DMS53 treated with DMSO at 0.1 percent for 48 hours (cell line): ENCODE measurements at regions not wholly inside any gene's neighbourhood (a gene's known extent, or its start where the extent isn't known, plus 50 kb on each side); places are given as distances from the start of the nearest gene placed in this dataset.
"Not testable (repeated sequence)": the region's sequence is repeated elsewhere in the genome, so short reads cannot be mapped to it uniquely, and the experiment has no call there.

Experiments used
- DNase-seq: peaks from one replicate; lab custom pipeline; 2025; ENCODE audit not compliant: unreplicated experiment; lab: John Stamatoyannopoulos, UW

GRCh38 chr4:156118507-156119220, 165.0 kb upstream of the CTSO start:
- no peak for DNase-seq

GRCh38 chr4:156117743-156118142, 164.1 kb upstream of the CTSO start:
- no peak for DNase-seq

- DNase-seq: no peak
These were observed 163.3 kb upstream of the CTSO start for GRCh38 chr4:156116991-156117390.

- no peak for DNase-seq
These were observed 159.6 kb upstream of the CTSO start for GRCh38 chr4:156113138-156113765.

- DNase-seq: no peak
These were observed 158.0 kb upstream of the CTSO start for GRCh38 chr4:156111686-156112085.

GRCh38 chr4:156109943-156110900, 156.6 kb upstream of the CTSO start:
- DNase-seq: no peak

- not testable (repeated sequence) for DNase-seq
These were observed 155.4 kb upstream of the CTSO start for GRCh38 chr4:156109087-156109486.

GRCh38 chr4:156103311-156103710, 149.6 kb upstream of the CTSO start:
- no peak for DNase-seq

- no peak for DNase-seq
These were observed 148.7 kb upstream of the CTSO start for GRCh38 chr4:156102411-156102810.

- DNase-seq: no peak
These were observed 147.9 kb upstream of the CTSO start for GRCh38 chr4:156101571-156101970.

- no peak for DNase-seq
These were observed 147.0 kb upstream of the CTSO start for GRCh38 chr4:156100651-156101050.

- DNase-seq: no peak
These were observed 145.1 kb upstream of the CTSO start for GRCh38 chr4:156098805-156099204.

GRCh38 chr4:156085100-156085499, 131.4 kb upstream of the CTSO start:
- DNase-seq: no peak

- DNase-seq: no peak
These were observed 130.7 kb upstream of the CTSO start for GRCh38 chr4:156084373-156084772.

- DNase-seq: no peak
These were observed 120.3 kb upstream of the CTSO start for GRCh38 chr4:156073976-156074375.

GRCh38 chr4:156060661-156061060, 107.0 kb upstream of the CTSO start:
- DNase-seq: no peak

GRCh38 chr4:156053174-156053573, 99.5 kb upstream of the CTSO start:
- DNase-seq: no peak

- DNase-seq: no peak
These were observed 98.5 kb upstream of the CTSO start for GRCh38 chr4:156052116-156052515.

GRCh38 chr4:156038772-156039171, 85.1 kb upstream of the CTSO start:
- DNase-seq: no peak

- DNase-seq: no peak
These were observed 82.8 kb upstream of the CTSO start for GRCh38 chr4:156036496-156036895.

GRCh38 chr4:156029691-156030090, 76.0 kb upstream of the CTSO start:
- no peak for DNase-seq

GRCh38 chr4:156021298-156021697, 67.6 kb upstream of the CTSO start:
- DNase-seq: no peak
